Body of pancreas (tissue), 4 donors: ENCODE measurements at regions not wholly inside any gene's neighbourhood (a gene's known extent, or its start where the extent isn't known, plus 50 kb on each side); places are given as distances from the start of the nearest gene placed in this dataset.

Source experiments
- CTCF ChIP-seq, 7 experiments: fragments of 450-650 bp in 4 of 7; fragments of 200-600 bp in 3 of 7; sonication (generic) in 3 of 7; IDR thresholded peaks; one replicate each; pipeline ENCODE4 v1.5.1; 2016 to 2019; ENCODE audit warnings: antibody characterized with exemption in 7 of 7
- POLR2A ChIP-seq, 3 donors: fragments of 450-650 bp; IDR thresholded peaks; one replicate each; pipeline ENCODE4 v1.6.1; 2016; ENCODE audit warnings: antibody characterized with exemption in 3 of 3, mild to moderate bottlenecking in 2 of 3

DNA sequence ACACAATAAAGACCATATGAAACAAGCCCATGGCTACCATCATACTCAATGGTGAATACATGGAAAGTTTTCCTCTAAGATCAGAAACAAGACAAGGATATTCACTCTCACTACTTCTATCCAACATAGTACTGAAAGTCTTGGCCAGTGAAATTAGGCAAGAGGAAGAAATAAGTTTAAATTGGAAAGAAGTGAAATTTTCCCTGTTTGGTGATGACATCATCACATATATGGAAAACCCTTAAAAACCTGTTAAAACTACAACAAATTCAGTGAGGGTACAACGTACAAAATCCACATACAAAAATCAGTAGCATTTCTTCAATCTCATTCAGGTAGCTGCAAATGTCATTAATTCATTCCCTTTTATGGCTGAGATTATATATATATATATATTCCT is 164.0 kb upstream of the IRS4 start:
- TF ChIP-seq CTCF (IDR thresholded peaks at IDR 0.05) (no peak), POLR2A (IDR thresholded peaks at IDR 0.05) (no peak)
